ENCODE measurements at regions not wholly inside any gene's neighbourhood (a gene's known extent, or its start where the extent isn't known, plus 50 kb on each side); places are given as distances from the start of the nearest gene placed in this dataset.

- no peak overlapping the region for H3K27ac Mint-ChIP-seq
- H3K4me3 Mint-ChIP-seq = no peak overlapping the region
- peaks cover 84% of the 10 kb centered on the region for H3K9me3 Mint-ChIP-seq
- TF ChIP-seq CDX4 (CRISPR knock-in tag; IDR thresholded peaks at IDR 0.05; ENCODE audit: borderline replicate concordance) (no peak), ZBTB43 (CRISPR knock-in tag; IDR thresholded peaks at IDR 0.05) (no peak), HMGA2 (CRISPR knock-in tag; IDR thresholded peaks at IDR 0.05) (no peak), CREB1 (CRISPR knock-in tag; IDR thresholded peaks at IDR 0.05) (no peak), ELF4 (CRISPR knock-in tag; IDR thresholded peaks at IDR 0.05; ENCODE audit: low read depth) (no peak), RELA (CRISPR knock-in tag; IDR thresholded peaks at IDR 0.05; ENCODE audit: borderline replicate concordance) (no peak), ZNF423 (CRISPR knock-in tag; IDR thresholded peaks at IDR 0.05) (no peak), E2F5 (CRISPR knock-in tag; IDR thresholded peaks at IDR 0.05) (no peak), IRF2 (CRISPR knock-in tag; IDR thresholded peaks at IDR 0.05; ENCODE audit: borderline replicate concordance, low read depth) (no peak), GRHL2 (CRISPR knock-in tag; IDR thresholded peaks at IDR 0.05; ENCODE audit: insufficient replicate concordance, severe bottlenecking) (no peak), HMGXB4 (CRISPR knock-in tag; IDR thresholded peaks at IDR 0.05) (no peak), ZNF532 (CRISPR knock-in tag; IDR thresholded peaks at IDR 0.05; ENCODE audit: borderline replicate concordance) (no peak), ZNF416 (CRISPR knock-in tag; IDR thresholded peaks at IDR 0.05) (no peak), NR1H2 (CRISPR knock-in tag; IDR thresholded peaks at IDR 0.05) (no peak), NR3C1 (CRISPR knock-in tag; conservative IDR thresholded peaks at IDR 0.05; ENCODE audit: low read depth) (no peak), NFYB (CRISPR knock-in tag; conservative IDR thresholded peaks at IDR 0.05; ENCODE audit: low read depth) (no peak), NR2C2 (CRISPR knock-in tag; IDR thresholded peaks at IDR 0.05) (no peak), ZNF317 (CRISPR knock-in tag; IDR thresholded peaks at IDR 0.05; ENCODE audit: borderline replicate concordance, low read depth) (no peak), GTF2I (CRISPR knock-in tag; conservative IDR thresholded peaks at IDR 0.05) (no peak)
- DNase-seq (ENCODE audit: low spot score) = no peak
- ChIA-PET CTCF (no interaction called here), POLR2A (no interaction called here)
- H3K36me3 Mint-ChIP-seq = peaks cover 60% of the 10 kb centered on the region
- H3K4me1 Mint-ChIP-seq = no peaks in the 10 kb centered on the region
- no peak for ATAC-seq
- H3K27me3 Mint-ChIP-seq (ENCODE audit: low read depth) = peaks cover 4% of the 10 kb centered on the region; the same call in 1 of the 2 replicates
Measured at GRCh38 chr11:37411289-37411688, 813.3 kb upstream of the RAG2 start.

Measured in WTC11 (cell line).